ENCODE measurements at regions not wholly inside any gene's neighbourhood (a gene's known extent, or its start where the extent isn't known, plus 50 kb on each side); places are given as distances from the start of the nearest gene placed in this dataset.
"Not testable (repeated sequence)": the region's sequence is repeated elsewhere in the genome, so short reads cannot be mapped to it uniquely, and the experiment has no call there.

DNA sequence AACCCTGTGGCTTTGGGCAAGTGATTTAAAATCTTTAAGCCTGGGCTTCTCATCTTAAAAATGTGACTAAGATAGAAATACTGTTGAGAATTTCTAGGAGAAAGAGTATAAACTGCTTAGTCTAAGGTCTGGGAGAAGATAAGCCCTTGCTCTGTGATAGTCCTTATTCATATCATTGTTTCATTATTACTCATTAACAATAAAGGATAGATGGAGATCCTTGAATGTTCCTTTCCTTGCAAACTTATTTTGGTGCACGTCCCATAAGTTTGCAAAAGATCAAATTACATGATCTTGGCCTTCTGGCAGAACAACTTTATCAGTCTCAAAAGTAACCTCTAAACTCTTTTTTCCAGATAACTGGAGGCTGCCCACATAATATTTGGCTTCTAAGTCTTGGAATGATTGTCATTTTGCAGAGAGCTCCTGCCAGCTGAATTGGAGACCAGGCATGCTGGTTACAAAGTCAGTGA lies 138.3 kb downstream of the FAM124B start:
- no peak for DNase-seq (ENCODE audit: low read depth, low spot score)

DNA sequence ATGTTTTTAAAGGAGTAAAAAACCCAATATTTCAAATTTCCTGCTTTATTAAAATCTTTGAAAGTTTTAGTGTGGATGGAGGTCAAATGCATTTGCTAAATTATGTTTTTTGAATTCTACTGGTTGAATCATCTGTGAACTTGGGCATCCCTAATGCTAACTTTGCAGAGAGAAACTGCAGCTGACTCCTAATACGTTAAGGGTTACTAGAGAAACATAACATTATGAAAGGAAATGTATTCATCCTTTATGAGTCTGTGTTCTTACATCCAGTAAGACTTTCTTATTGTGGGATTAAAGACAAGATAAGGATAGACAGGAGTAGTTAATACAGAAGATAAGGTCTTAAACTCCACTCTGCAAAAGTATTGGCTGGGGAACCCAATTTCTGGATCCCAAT lies 140.6 kb downstream of the FAM124B start:
- no peak for DNase-seq (ENCODE audit: low read depth, low spot score)

DNA sequence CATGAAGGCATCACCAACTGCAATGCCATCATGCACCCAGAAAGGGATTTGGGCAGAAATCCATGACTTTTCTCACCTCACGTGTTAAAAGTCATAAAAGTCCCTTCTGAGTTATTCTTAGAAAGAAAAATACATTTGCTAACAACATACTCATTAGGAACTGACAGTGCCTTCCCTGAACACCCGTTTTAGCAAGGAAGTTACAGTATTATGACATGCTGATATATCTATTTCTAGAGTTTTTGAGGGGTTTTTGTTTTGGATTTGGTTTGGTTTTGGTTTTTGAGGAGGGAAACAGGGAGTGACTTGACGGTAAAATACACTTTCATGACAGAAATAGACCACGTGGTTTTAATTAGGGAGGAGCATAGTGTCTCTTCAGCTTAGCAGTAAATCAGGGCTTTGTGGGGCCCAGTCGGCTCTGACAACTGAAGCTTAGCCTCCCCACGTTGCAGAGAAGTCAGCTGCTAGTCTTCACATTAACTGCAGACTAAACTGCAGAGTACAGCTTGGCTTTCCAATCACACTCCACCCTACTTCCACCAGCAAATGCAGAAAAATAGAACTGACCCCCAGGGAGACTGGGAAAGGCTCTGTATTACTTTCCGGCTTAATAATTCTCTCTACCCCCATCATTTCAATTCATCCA lies 141.4 kb downstream of the FAM124B start:
- DNase-seq (ENCODE audit: low read depth, low spot score) = no peak

DNA sequence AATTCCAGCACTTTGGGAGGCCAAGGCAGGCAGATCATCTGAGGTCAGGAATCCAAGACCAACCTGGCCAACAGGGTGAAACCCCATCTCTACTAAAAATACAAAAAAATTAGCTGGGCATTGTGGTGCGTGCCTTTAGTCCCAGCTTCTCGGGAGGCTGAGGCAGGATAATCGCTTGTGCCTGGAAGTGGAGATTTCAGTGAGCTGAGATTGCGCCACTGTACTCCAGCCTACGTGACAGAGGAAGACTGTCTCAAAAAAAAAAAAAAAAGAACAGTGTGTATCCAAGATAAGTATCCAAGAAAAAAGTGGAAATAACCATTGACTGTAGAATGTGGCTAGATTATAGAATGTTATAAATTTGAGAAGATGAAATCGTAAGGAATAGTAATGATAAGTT lies 142.1 kb downstream of the FAM124B start:
- DNase-seq (ENCODE audit: low read depth, low spot score) = no peak

DNA sequence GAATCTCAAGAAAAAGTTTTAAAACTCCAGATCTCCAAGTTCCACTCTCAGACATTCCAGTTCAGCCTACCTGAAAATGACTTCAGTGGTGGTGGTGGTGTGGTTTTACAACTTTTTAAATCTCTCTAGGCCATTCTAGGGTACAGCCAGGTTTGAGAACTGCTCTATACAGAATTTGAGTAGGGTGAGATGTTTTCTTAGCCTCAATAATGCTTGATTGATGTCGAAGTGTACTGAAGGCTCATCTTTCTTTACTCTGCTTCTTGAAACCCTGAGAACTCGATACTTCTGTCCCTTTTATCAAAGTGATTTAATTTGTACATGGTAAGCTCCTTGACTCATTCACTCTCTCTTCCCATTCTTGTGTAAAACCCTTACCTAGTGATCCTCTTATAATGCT lies 143.8 kb downstream of the FAM124B start:
- no peak for DNase-seq (ENCODE audit: low read depth, low spot score)

DNA sequence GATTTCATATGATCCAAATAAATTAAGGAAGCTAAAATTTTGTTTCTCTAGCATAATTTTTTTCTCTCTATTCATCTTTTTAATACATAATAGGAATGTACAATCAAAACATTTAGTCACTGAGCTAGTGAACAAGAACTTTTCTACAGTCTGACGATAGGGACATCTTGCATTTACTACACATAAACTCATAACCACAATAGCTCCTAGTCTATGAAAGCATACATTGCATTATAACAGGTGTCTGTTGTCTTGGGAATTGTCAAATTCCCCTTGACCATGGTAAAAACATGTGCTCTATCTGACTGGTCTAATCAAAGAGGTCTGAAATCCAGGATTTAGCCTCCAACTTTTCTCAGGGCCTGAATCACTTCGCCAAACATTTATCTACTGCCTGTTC lies 144.8 kb downstream of the FAM124B start:
- no peak for DNase-seq (ENCODE audit: low read depth, low spot score)

DNA sequence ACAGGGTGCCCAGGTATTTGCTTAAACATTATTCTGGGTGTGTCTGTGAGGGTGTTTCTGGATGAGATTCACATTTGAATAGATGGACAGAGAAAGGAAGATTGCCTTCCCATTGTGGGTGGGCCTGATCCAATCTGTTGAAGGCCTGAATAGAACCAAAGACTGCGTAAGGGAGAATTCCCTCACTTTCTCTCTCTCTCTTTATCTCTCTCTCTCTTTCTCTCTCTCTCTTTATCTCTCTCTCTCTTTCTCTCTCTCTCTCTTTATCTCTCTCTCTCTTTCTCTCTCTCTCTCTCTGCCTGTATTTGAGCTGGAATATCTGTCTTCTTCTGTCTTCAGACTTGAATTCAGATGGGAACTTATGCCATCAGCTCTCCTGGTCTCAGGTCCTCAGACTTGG lies 148.4 kb downstream of the FAM124B start:
- DNase-seq (ENCODE audit: low read depth, low spot score) = no peak

DNA sequence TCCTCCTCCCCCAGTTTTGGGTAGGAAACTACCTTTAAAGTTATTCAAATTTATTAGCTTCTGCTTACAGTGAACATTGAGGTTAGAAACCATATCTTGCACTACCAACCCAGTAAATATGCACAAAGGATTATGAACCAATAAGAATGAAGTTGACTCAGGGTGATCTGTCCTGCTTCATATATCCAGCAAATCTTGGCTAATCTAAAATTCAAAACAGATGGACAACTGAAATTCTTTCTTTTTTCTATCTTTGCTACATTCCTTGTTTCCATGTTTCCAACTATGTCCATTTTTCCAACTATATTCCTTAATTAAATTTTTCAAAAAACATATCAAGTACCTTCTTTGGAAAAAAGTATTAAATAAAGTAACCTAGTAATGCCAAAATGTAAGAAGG lies 149.3 kb downstream of the FAM124B start:
- no peak for DNase-seq (ENCODE audit: low read depth, low spot score)

DNA sequence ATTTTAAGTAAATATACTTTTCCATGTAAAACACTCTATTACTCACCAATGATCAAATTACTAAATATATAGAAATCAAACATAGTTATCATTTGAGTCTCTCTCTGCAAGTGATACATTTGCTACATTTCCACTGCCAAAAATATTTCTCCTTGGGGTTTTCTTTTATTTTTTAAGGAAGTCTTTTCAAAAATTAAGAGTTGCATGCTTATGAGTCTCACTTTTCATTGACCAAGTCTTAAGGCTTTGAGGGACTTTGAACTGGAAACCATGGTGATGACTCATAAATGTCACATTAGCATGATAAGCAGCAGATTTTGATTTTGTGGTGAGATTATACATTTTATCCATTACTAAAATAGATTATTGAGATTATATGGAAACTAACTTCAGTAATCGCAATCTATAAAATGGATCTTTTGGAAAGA lies 152.9 kb downstream of the FAM124B start:
- no peak for DNase-seq (ENCODE audit: low read depth, low spot score)

DNA sequence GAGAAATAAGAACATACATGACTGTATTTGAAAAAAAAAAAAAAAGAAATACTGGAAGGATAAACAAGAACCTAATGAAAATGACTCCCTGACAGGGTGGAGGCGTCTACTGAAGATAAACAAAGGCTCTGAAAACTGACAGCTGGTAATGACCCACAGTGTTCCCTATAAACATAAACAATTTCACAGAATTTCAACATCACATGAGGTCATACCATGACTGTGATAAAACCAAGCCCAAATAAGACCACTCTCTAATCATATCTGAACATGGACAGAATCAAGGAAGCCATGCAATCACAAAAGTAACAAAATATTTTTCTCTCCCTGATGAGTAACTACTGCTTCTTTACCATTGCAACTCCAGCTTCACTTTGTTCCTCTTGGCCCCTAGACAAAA lies 159.3 kb downstream of the FAM124B start:
- DNase-seq (ENCODE audit: low read depth, low spot score) = no peak

DNA sequence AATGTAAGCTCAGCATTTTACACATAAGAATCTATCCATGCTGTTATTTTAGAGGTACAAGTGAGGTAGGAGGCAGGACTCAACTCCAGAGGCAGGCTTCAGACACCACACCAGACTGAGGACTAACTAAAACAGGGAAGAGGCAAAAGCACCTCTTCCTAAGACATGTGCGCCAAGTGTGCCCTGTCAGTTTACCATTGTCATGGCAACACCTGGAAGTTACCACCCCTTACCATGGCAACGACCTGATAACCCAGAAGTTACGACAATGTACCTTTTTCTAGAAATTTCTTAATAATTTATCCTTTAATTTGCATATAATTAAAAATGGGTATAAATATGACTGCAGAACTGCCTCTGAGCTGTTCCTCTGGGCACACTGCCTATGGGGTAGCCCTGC lies 160.1 kb downstream of the FAM124B start:
- DNase-seq (ENCODE audit: low read depth, low spot score) = no peak

DNA sequence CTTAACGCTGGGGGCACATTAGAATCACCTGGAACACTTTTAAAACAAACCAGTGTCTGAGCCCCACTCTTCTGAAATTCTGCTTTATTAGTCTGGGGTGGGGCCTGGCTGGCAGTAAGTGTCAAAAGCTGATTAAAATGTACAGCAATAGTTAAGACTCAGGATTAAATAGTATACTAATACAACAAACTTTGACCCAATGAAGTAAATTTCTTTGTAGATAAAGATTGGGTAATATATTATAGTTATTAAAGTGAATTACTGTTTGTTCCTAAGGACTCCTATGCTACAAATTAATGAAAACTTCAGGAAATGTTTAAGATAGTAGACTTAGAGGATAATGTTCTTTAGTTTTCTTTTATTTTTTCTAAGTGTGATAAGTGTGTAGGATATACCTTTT lies 160.9 kb downstream of the FAM124B start:
- no peak for DNase-seq (ENCODE audit: low read depth, low spot score)

DNA sequence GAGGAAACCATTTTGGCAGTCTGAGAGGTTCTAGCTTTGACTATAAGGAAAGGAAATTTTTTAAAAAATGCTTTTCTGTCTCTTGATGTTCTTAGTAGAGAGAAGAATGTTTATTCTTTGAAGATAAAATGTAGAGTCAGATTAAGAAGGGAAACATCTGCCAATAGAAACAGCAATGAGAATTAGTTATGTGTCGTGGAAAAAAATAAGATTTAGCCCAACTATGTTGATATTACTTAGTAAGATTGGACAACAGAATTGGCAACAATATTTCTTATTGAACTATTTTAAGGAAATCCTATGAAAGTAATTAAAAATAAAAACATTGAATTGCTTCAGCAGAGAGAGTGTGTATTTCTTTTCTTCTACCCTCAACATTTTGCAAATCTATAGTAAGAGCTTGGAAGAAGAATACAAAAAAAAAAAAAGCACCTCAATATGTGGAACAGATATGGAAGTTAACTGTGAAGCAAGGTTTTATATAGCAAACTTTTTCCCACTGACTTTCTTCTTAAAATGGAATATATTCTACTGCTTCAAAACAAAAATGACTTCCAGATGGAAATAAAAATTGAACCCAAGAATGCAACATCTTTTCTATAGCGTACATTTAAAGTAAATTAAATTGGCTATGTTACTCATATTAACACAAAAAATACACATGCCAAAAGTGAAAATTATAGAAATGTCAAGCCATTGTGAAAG lies 177.9 kb downstream of the FAM124B start:
- DNase-seq (ENCODE audit: low read depth, low spot score) = no peak

DNA sequence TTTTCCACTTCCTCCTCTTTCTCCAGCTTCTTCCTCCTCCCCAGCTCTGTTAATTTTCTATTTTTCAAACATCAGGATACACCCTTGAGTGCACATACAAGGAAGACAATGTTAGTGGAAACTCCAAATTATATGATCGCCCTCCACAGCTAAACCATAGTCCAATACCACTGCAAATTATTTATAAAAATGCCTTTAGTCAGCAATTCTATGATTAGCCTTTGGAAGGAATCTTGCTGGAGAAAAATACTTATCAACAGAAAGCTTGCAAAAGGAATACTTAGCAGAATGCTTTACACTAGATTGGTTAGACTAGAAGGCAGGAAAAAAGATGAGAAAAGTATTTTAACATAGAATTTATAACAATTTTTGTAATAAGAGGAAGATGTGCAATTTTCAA lies 178.9 kb downstream of the FAM124B start:
- DNase-seq (ENCODE audit: low read depth, low spot score) = no peak

DNA sequence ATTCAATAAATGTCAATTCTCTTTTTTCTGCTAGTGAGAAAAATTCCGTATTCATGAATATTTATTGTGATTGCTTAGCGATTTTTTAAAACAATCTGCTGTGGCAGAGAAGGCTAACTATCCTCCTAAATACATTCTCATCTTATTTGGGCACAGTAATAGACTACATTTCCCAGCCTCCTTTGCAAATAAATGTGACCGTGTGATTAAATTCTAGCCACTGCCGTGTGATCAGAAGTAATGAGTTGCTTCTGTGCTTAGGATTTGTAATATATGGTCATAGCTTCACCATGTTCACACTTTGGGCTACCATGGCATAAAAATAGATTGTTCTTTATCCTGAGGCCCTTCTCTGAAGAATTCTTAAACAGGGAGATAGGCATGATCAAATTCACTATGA lies 179.6 kb downstream of the FAM124B start:
- no peak for DNase-seq (ENCODE audit: low read depth, low spot score)

DNA sequence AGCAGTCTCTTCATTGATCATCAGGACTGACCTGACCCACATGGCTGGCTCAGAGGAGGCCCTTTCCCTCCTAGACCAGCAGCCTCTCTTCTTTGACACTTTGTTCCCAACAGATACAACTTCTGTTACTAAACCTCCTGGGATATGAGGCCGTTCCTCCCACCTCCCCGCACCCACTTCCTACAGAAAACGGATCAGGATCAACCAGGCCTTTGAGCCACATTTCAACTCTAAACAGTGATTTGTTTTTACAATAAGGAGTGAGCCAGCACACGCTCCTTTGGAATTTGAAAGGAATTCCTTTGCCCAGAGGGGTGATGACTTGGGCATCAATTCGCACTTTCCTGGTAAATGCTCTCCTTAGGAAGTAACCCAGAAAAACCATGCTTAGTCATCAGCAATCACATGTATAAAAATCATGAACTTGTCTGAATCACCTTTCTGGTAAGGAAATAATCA lies 180.4 kb downstream of the FAM124B start:
- no peak for DNase-seq (ENCODE audit: low read depth, low spot score)

DNA sequence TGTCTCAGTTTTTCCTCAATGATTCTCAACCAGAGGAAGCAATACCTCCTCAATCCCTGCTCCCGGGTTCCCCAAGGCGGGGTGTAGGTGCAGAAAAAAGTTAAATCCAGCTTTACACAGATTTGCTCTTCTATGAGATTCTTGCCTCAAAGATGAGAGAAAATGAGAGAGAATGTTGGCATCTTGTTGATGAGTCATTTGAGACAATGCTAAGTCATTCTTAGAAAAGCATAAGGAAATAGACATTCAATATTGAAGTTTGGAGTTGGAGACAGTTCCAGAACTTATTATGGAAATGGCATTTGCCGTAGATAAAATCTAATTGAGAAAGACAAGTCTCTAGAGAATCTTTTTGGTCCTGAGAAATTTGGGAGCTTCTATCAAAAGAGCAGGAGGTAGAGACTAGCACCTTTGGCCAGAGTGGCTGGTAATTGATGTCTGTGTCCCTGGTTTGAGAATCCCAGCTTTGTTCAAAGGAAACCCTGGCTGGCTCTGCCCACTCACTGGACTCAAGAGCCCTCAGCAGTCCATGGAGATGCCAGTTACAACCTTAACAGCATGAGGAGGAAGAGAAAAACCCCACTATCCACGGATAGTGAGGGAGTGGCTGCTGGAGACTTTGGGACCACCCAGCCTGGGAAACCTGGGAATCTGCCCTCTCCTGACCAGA lies 181.2 kb downstream of the FAM124B start:
- no peak for DNase-seq (ENCODE audit: low read depth, low spot score)

DNA sequence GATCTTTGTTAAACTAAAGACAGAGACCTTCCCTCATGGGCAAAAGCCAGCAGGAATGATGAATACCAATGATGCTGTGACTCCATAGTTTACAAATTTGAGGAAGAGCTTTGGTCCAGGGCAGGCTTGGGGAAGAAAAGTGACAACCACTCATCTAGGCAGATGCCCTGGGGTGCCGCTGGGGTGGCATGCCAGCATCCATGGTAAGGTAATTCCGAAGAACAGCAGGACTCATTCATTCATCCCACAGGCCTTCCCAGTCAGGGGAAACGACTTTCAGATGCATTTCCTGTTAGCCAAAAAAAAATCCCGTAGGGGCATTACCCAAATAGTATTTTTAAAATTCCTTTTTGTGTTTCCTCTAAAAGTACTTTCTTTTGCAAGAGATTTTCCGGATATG lies 180.7 kb upstream of the SERPINE2 start:
- no peak for DNase-seq (ENCODE audit: low read depth, low spot score)

DNA sequence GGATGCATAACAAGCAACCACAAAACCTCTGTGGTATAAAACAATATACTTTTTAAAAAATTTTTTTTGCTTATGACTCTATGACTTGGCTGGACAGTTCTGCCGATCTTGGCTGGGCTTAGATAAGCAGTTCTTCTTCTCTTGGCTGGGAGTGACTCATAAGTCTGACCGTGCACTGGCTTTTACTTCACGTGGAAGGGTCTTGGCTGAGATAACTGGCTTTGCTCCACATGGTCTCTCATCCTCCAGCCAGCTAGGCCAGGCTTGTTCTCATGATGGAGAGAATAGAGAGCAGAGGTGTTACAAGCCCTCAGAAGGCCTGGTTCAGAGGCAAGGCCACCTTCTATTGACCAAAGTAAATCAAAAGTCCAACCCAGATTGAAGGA lies 178.9 kb upstream of the SERPINE2 start:
- no peak for DNase-seq (ENCODE audit: low read depth, low spot score)

DNA sequence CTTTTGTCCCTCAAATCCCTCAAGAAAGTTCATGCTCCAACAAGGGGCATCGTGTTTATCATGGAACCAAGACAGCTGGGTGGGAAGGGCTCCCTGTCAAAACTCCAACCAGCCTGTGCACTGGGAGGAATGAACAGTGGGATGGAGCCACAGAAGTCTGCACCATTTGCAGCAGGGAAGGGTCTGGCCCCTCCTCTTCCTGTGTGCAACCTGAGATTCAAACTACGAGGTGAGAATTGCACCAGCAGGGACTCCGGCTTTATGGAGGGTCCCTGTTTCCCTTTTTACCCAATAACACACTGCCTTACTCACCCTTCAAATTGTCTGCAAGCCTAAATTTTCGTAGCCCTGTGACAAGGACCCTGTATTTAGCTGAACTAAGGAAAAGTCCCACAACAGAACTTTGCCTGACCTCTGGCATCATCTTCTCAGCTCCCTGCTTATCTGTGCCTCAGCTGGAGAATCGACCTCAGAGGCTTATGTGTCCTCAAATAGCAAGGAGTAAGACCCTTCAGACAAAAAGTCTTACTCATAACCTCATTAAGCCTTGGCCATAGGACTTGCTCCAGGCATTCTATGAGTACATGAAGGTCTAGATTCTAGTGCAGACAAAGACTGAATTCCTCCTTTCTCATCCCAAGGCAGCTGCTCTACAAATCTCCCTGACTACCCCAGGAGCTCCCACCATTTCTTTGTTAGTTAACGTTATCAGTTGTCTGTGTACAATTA lies 178.3 kb upstream of the SERPINE2 start:
- no peak for DNase-seq (ENCODE audit: low read depth, low spot score)

DNA sequence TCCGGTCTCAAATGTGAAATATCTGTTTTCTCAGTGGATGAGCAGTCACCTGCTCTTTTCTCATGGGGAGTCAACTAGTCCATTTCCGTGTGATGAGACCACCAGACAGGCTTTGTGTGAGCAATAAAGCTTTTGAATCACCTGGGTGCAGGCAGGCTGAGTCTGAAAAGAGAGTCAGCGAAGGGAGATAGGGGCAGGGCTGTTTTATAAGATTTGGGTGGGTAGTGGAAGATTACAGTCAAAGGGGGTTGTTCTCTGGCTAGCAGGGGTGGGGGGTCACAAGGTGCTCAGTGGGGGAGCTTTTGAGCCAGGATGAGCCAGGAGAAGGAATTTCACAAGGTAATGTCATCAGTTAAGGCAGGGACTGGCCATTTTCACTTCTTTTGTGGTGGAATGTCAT lies 176.5 kb upstream of the SERPINE2 start:
- not testable (repeated sequence) for DNase-seq (ENCODE audit: low read depth, low spot score)

DNA sequence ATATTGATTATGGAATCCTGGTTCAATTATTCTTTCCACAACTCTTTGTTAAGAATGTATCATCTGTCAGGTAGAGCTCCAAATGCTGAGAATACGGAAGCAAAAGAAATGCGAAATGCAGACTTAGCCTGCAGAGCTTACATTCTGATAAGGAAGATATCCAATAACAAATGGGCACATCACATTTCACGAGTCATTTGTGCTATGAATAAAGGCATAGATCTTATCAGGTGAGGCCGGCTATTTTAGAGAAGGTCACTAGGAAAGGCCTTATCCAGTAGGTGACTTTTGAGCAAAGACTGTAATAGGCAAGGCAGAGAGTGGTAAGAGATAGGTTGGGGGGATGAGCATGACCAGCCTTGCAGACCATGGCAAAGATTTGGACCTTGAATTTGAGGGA lies 174.3 kb upstream of the SERPINE2 start:
- no peak for DNase-seq (ENCODE audit: low read depth, low spot score)
